ENCODE measurements at regions not wholly inside any gene's neighbourhood (a gene's known extent, or its start where the extent isn't known, plus 50 kb on each side); places are given as distances from the start of the nearest gene placed in this dataset.

GRCh38 chr9:87035879-87036278, 88.6 kb upstream of the GAS1 start:
- WGBS (ENCODE audit: extremely low coverage, insufficient read length, low lambda C conversion rate): no CpG with 5 or more reads among the region's 5 CpGs
- H3K9me3 Mint-ChIP-seq: no peaks in the 10 kb centered on the region
- Histone ChIP-seq H3K4ac (ENCODE audit: low read depth, low read length) (no peak overlapping the region), H4K5ac (ENCODE audit: insufficient read length, low read depth, low read length) (no peak overlapping the region), H3K23ac (ENCODE audit: insufficient read length, low read depth, low read length) (no peak overlapping the region), H3K14ac (ENCODE audit: insufficient read depth, low read length) (no peak overlapping the region), H3T11ph (ENCODE audit: low read length) (no peak overlapping the region), H2BK15ac (ENCODE audit: low read depth, low read length) (no peak overlapping the region), H3K9ac (ENCODE audit: extremely low read depth, insufficient read length, low read length) (no peak overlapping the region), H3K79me1 (ENCODE audit: insufficient read depth, low read depth, low read length, poor library complexity, severe bottlenecking) (no peaks in the 10 kb centered on the region), H3K18ac (ENCODE audit: insufficient read length, low read depth, low read length) (no peak overlapping the region), H2BK5ac (ENCODE audit: insufficient read length, low read length) (no peak overlapping the region), H3K27ac (ENCODE audit: insufficient read length, low read depth, low read length) (no peak overlapping the region), H3K56ac (ENCODE audit: insufficient read length, low read depth, low read length) (no peak overlapping the region), H2BK12ac (ENCODE audit: insufficient read length, low read depth, low read length) (no peak overlapping the region), H3K9me3 (ENCODE audit: control insufficient read depth, low read depth, low read length) (no peaks in the 10 kb centered on the region), H4K8ac (replicated peaks; ENCODE audit: insufficient read length, low read depth, low read length) (no peak overlapping the region), H2BK120ac (ENCODE audit: low read depth, low read length, poor library complexity, severe bottlenecking) (no peak overlapping the region), H4K20me1 (ENCODE audit: control insufficient read depth, insufficient read depth, insufficient read length) (no peaks in the 10 kb centered on the region), H2AK5ac (ENCODE audit: insufficient read length, low read length) (no peak overlapping the region), H3K4me1 (ENCODE audit: insufficient read depth, low read length) (no peaks in the 10 kb centered on the region; the same call in 1 of the 2 replicates), H2BK20ac (ENCODE audit: low read depth, low read length, poor library complexity, severe bottlenecking) (no peak overlapping the region), H3K4me2 (ENCODE audit: insufficient read depth, insufficient read length, low read length) (no peak overlapping the region), H4K91ac (ENCODE audit: insufficient read length, low read depth, low read length) (no peak overlapping the region), H3K79me2 (ENCODE audit: insufficient read depth, low read length) (no peaks in the 10 kb centered on the region), H3K23me2 (ENCODE audit: insufficient read length, low read depth, low read length, poor library complexity, severe bottlenecking) (no peaks in the 10 kb centered on the region), H3K27me3 (ENCODE audit: insufficient read depth, low read length) (no peaks in the 10 kb centered on the region), H2AFZ (ENCODE audit: low read length) (no peak overlapping the region)
- peaks cover 2% of the 10 kb centered on the region; the same call in 1 of the 2 replicates for H3K27me3 Mint-ChIP-seq (ENCODE audit: low read depth)
- TF ChIP-seq CTCF (conservative IDR thresholded peaks at IDR 0.05): no peak
- H3K4me1 Mint-ChIP-seq: peaks cover 13 to 23% of the 10 kb centered on the region in 2 experiments
- no peak for DNase-seq
- H3K36me3 Mint-ChIP-seq (ENCODE audit: insufficient read depth in 1 of 3, low read depth in 3 of 3): no peaks in the 10 kb centered on the region; a peak in 1 of 7 replicates
- H3K27ac Mint-ChIP-seq: no peak overlapping the region
- no peak overlapping the region for H3K4me3 Mint-ChIP-seq
